ENCODE measurements at regions not wholly inside any gene's neighbourhood (a gene's known extent, or its start where the extent isn't known, plus 50 kb on each side); places are given as distances from the start of the nearest gene placed in this dataset.

DNA sequence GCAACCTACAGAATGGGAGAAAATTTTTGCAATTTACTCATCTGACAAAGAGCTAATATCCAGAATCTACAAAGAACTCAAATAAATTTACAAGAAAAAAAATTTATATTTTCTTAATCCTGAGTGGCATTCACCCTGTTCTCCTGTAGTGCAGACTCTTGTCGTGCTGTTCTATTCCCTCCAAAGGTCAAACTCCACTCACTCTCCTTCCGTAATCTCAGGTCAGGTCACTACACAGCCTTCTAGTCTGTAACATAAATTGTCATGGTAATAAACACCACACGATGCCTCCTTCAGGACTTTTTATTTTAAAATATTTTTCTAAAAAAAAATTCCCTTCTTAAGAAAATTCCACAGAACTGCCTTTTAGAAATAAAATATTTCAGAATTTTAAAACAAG lies 417.9 kb upstream of the GCFC2 start:
- no peak overlapping the region for H3K4me3 ChIP-seq (ENCODE audit: low read length)
- DNase-seq (ENCODE audit: low read depth): no peak
- TF ChIP-seq, protein P1, sequence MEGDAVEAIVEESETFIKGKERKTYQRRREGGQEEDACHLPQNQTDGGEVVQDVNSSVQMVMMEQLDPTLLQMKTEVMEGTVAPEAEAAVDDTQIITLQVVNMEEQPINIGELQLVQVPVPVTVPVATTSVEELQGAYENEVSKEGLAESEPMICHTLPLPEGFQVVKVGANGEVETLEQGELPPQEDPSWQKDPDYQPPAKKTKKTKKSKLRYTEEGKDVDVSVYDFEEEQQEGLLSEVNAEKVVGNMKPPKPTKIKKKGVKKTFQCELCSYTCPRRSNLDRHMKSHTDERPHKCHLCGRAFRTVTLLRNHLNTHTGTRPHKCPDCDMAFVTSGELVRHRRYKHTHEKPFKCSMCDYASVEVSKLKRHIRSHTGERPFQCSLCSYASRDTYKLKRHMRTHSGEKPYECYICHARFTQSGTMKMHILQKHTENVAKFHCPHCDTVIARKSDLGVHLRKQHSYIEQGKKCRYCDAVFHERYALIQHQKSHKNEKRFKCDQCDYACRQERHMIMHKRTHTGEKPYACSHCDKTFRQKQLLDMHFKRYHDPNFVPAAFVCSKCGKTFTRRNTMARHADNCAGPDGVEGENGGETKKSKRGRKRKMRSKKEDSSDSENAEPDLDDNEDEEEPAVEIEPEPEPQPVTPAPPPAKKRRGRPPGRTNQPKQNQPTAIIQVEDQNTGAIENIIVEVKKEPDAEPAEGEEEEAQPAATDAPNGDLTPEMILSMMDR (IDR thresholded peaks at IDR 0.05; ENCODE audit: insufficient read depth, low read depth, low read length, missing control alignments): no peak

DNA sequence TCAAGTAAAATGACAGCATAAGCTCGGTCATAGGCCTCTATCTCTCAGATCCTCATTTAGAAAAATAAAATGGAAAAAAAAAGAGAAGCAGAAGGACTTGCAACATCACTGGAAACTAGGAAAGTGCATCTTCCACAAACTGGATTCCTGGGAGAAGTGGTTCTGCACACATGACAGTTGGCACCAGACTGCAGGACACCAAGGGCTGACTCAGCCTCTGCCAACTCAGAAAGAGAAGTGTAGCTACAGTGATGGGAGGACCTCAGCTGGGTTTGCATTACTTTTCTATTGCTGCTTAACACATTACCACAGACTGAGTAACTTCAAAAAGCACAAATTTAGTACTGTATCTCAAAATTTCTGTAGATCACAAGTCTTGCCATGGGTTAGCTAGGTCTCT lies 409.5 kb upstream of the GCFC2 start:
- DNase-seq (ENCODE audit: low read depth): no peak
- no peak overlapping the region for H3K4me3 ChIP-seq (ENCODE audit: low read length)
- TF ChIP-seq, protein P1 (IDR thresholded peaks at IDR 0.05; ENCODE audit: insufficient read depth, low read depth, low read length, missing control alignments): no peak

DNA sequence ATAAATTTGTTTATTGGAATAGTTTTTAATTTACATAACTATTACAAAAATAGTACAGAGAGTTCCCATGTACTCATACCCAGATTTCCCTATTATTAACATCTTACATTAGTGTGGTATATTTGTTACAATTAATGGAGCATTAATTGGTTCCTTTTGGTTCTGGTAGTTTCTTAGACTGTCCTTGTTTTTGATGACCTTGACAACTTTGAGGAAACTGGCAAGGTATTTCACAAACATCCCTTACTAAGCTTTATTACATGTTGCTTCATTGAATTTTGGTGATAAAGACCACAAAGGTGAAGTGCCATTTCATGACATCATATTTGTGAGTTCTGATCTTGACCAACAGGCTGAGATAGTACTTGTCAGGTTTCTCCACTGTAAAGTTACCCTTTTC lies 379.0 kb upstream of the GCFC2 start:
- no peak overlapping the region for H3K4me3 ChIP-seq (ENCODE audit: low read length)
- no peak for DNase-seq (ENCODE audit: low read depth)
- TF ChIP-seq, protein P1 (IDR thresholded peaks at IDR 0.05; ENCODE audit: insufficient read depth, low read depth, low read length, missing control alignments): no peak

DNA sequence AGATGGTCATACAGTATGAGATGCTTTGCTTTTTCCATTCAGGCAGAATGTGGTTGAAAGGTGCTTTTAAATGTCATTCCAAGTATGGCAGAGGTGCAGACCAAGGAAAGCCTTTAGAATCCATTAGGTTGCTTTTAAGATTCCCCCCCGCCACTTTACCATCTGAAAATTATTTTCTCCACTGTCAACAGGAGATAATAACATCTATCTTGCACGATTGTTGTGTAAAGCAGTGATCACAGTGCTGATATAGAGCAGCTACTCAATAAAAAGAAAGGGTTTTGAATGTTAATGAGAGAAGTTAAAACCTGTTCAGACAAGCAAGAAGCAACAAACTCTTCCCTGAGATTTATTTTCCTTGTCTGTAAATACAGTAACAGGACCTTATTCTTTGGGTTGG lies 372.5 kb upstream of the GCFC2 start:
- H3K4me3 ChIP-seq (ENCODE audit: low read length): no peak overlapping the region
- DNase-seq (ENCODE audit: low read depth): no peak
- TF ChIP-seq, protein P1 (IDR thresholded peaks at IDR 0.05; ENCODE audit: insufficient read depth, low read depth, low read length, missing control alignments): no peak

DNA sequence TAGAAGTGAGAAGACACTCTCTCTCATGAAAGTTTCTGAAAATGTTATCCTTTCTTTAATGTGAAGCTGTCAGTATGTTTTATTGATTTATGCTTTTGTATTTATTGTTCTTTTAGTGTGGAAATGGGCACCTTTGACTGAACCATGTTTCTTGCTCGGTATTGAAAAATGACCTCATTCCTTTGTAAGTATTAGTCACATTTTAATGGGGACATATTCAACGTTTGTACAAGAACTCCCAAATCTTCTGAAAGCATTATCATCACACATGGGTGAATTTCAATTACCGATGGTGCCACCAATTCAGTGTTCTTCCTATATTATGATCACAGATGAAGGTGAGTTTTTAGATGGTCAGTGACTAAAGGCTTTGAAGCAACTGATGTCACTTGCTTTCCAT lies 371.8 kb upstream of the GCFC2 start:
- TF ChIP-seq, protein P1 (IDR thresholded peaks at IDR 0.05; ENCODE audit: insufficient read depth, low read depth, low read length, missing control alignments): no peak
- DNase-seq (ENCODE audit: low read depth): no peak
- H3K4me3 ChIP-seq (ENCODE audit: low read length): no peak overlapping the region

DNA sequence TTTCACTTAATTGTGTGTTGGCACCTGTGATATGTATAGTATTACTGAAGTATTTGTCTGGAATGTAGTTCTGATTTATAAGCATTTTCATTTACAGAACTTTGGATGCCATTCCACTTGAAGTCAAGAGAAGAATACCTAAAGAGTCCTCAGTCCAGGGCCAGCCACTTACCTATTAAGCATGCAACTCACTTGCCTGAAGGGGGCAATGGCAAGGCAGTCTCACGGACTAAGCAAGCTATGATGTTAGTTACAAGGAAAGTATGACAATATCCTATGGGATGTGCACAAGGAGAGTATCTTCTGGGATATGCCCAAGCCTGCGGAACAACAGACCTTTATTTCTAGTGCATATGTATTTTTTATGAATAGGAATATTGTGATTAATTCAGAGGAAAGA lies 369.4 kb upstream of the GCFC2 start:
- TF ChIP-seq, protein P1 (IDR thresholded peaks at IDR 0.05; ENCODE audit: insufficient read depth, low read depth, low read length, missing control alignments): no peak
- no peak for DNase-seq (ENCODE audit: low read depth)
- no peak overlapping the region for H3K4me3 ChIP-seq (ENCODE audit: low read length)

DNA sequence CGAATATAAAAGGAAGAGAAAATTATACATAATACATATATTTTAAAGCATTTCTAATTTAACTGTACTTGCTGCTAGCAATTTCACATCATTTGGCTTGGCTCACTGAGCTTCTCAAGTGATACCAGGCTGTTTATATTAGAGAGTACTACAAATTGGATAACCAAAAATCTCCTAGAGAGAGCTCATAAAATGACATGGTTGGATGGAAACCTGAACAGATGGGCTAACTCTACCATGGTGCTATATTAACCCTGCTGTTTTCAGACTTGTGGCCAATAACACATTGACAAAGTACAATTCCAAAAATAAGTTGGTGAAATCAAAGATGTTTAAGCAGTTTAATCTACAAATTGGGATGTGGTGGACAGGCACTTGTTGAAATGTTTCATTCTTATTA lies 364.4 kb upstream of the GCFC2 start:
- TF ChIP-seq, protein P1 (IDR thresholded peaks at IDR 0.05; ENCODE audit: insufficient read depth, low read depth, low read length, missing control alignments): no peak
- H3K4me3 ChIP-seq (ENCODE audit: low read length): no peak overlapping the region
- DNase-seq (ENCODE audit: low read depth): no peak

Data from epithelial cell of esophagus (primary cell).